K562 (cell line): ENCODE measurements at regions not wholly inside any gene's neighbourhood (a gene's known extent, or its start where the extent isn't known, plus 50 kb on each side); places are given as distances from the start of the nearest gene placed in this dataset.

Source experiments
- ATAC-seq: fragments of 200-7000 bp; cut with Tn5 transposase; 3 replicates; pipeline ENCODE4 v1.9.1; 2020; ENCODE audit warnings: moderate library complexity
- BruUV-seq: library from RNA; stranded (reverse); fragments of 400-500 nt; replicated peaks from 2 replicates; lab custom pipeline; 2021; lab: Mats Ljungman, UMichigan
- CTCF ChIA-PET: fragments of 300-600 bp; formaldehyde crosslinking; extraction: SDS; loops from one replicate; lab custom pipeline; 2021; ENCODE audit warnings: low intra/inter-chr PET ratio; lab: Yijun Ruan, JAX
- POLR2A ChIA-PET: fragments of 300-600, 350-650 bp; sonication (Branson Sonifier 250); formaldehyde crosslinking; extraction: SDS; loops from one replicate; lab custom pipeline; 2021; ENCODE audit warnings: antibody characterized with exemption, inconsistent platforms; lab: Yijun Ruan, JAX
- DNase-seq, 4 experiments: peaks; one replicate each; pipeline versions ENCODE4 v3.0.0 to v3.0.0-alpha.2; 2011 to 2018; ENCODE audit warnings: low spot score in 3 of 4, mixed read lengths in 3 of 4; ENCODE audit errors: extremely low read depth in 1 of 4
- FAIRE-seq: peaks from 2 replicates; lab custom pipeline; 2011; peaks lifted over from hg19 to GRCh38; lab: Jason Lieb, UNC
- H2AFZ ChIP-seq: 2 replicates; pipeline ENCODE4 v1.6.0; 2011; ENCODE audit warnings: low read depth, low read length, control low read depth, inconsistent platforms
- H3K27ac ChIP-seq: fragments of 200-600 bp; 3 replicates; pipeline ENCODE4 v1.8.0; 2011; ENCODE audit warnings: low read depth, mild to moderate bottlenecking, control low read depth, inconsistent platforms, low read length, moderate library complexity, mixed read lengths; ENCODE audit errors: extremely low read depth
- H3K27me3 ChIP-seq, 2 experiments: fragments of 300-600 bp in 1 of 2; 2 replicates in 1 of 2; 3 replicates in 1 of 2; pipeline versions ENCODE4 v1.6.0 to v1.8.0; 2011; ENCODE audit warnings: inconsistent platforms in 2 of 2, low read length in 2 of 2, mild to moderate bottlenecking in 1 of 2, mixed read lengths in 1 of 2, moderate library complexity in 1 of 2; ENCODE audit not compliant: control insufficient read depth in 2 of 2, insufficient read depth in 2 of 2
- H3K36me3 ChIP-seq: fragments of 300-600 bp; 3 replicates; pipeline ENCODE4 v1.8.0; 2011; ENCODE audit warnings: mild to moderate bottlenecking, low read length, inconsistent platforms; ENCODE audit not compliant: control insufficient read depth, insufficient read depth
- H3K4me1 ChIP-seq, 2 experiments: fragments of 200-600 bp in 1 of 2; replicated peaks in 1 of 2; 2 replicates in 1 of 2; 3 replicates in 1 of 2; pipeline versions ENCODE4 v1.5.1 to v1.8.0; 2011; ENCODE audit warnings: inconsistent platforms in 2 of 2, low read length in 2 of 2, mild to moderate bottlenecking in 1 of 2, mixed read lengths in 1 of 2, moderate library complexity in 1 of 2; ENCODE audit not compliant: control insufficient read depth in 2 of 2, insufficient read depth in 2 of 2
- H3K4me2 ChIP-seq: 2 replicates; pipeline ENCODE4 v1.6.1; 2011; ENCODE audit warnings: low read length, control low read depth, inconsistent platforms, mixed read lengths; ENCODE audit not compliant: insufficient read depth
- H3K4me3 ChIP-seq: fragments of 200-600 bp; sonication (generic), shearing (Covaris generic); 2 replicates; pipeline ENCODE4 v1.5.1; 2016; ENCODE audit warnings: control low read depth, inconsistent platforms
- H3K79me2 ChIP-seq: fragments of 200-600 bp; 3 replicates; pipeline ENCODE4 v1.8.0; 2011; ENCODE audit warnings: low read length, inconsistent platforms; ENCODE audit not compliant: control insufficient read depth, insufficient read depth
- H3K9ac ChIP-seq, 2 experiments: 2 replicates each; pipeline versions ENCODE4 v1.6.0 to v1.6.1; 2011; ENCODE audit warnings: low read depth in 2 of 2, low read length in 2 of 2, control low read depth in 1 of 2, inconsistent platforms in 1 of 2, mild to moderate bottlenecking in 1 of 2, mixed read lengths in 1 of 2; ENCODE audit not compliant: insufficient read depth in 1 of 2
- H3K9me1 ChIP-seq: one replicate; pipeline ENCODE4 v1.6.0; 2011; ENCODE audit warnings: inconsistent platforms, mild to moderate bottlenecking, low read length, moderate library complexity; ENCODE audit not compliant: control insufficient read depth, insufficient read depth
- H3K9me3 ChIP-seq: replicated peaks from 2 replicates; pipeline ENCODE4 v1.5.1; 2011; ENCODE audit warnings: low read depth, low read length, inconsistent platforms; ENCODE audit not compliant: control insufficient read depth, insufficient read depth
- H4K20me1 ChIP-seq: replicated peaks from 2 replicates; pipeline ENCODE4 v1.6.1; 2011; ENCODE audit warnings: low read length, inconsistent platforms, mixed read lengths; ENCODE audit not compliant: control insufficient read depth, insufficient read depth
- BRCA1 ChIP-seq, 2 experiments: fragments of 450-650 bp in 1 of 2; sonication (generic) in 1 of 2; formaldehyde crosslinking in 1 of 2; IDR thresholded peaks; 2 replicates each; pipeline versions ENCODE4 v1.5.0 to v1.6.1; 2017 to 2020; ENCODE audit warnings: mild to moderate bottlenecking in 1 of 2, missing genetic modification reagents in 1 of 2
- EHMT2 ChIP-seq: fragments of 450-650 bp; IDR thresholded peaks from 2 replicates; pipeline ENCODE4 v1.6.1; 2018; ENCODE audit warnings: antibody characterized with exemption
- KAT7 ChIP-seq: sonication (generic); formaldehyde crosslinking; IDR thresholded peaks from 2 replicates; pipeline ENCODE4 v1.8.0; 2022; ENCODE audit warnings: missing genetic modification reagents, mild to moderate bottlenecking, borderline replicate concordance
- MAFG ChIP-seq: fragments of 450-650 bp; conservative IDR thresholded peaks from 2 replicates; pipeline ENCODE4 v1.6.1; 2016; ENCODE audit warnings: missing genetic modification characterization, missing compliant biosample characterization
- RAD21 ChIP-seq, 2 experiments: fragments of 250-450 bp in 1 of 2; fragments of 450-650 bp in 1 of 2; sonication (Bioruptor Pico) in 1 of 2; formaldehyde crosslinking in 1 of 2; IDR thresholded peaks in 1 of 2; conservative IDR thresholded peaks in 1 of 2; 2 replicates each; pipeline versions ENCODE4 v1.4.0 to v1.8.0; 2020 to 2022; ENCODE audit warnings: mild to moderate bottlenecking in 2 of 2, moderate library complexity in 1 of 2
- THRAP3 ChIP-seq: fragments of 450-650 bp; IDR thresholded peaks from 2 replicates; pipeline ENCODE4 v1.6.1; 2016; ENCODE audit warnings: mild to moderate bottlenecking, inconsistent platforms, borderline replicate concordance
- TSC22D4 ChIP-seq: fragments of 450-650 bp; IDR thresholded peaks from 2 replicates; pipeline ENCODE4 v1.6.1; 2016; ENCODE audit warnings: missing genetic modification characterization, missing biosample characterization, control low read depth
- ZNF696 ChIP-seq: fragments of 250-450 bp; sonication (Bioruptor Pico); conservative IDR thresholded peaks from 2 replicates; pipeline ENCODE4 v1.4.0; 2020; ENCODE audit warnings: mild to moderate bottlenecking, moderate library complexity
- WGBS: fragments of 100-300 bp; shearing (Covaris generic); methylation state at CpG from one replicate; pipeline ENCODE4 v1.1.6; 2016; ENCODE audit warnings: low coverage, mixed read lengths; ENCODE audit not compliant: insufficient coverage; ENCODE audit errors: missing lambda C conversion rate; 5-methylcytosine and 5-hydroxymethylcytosine counted together
- in situ Hi-C: fragments of 300-500 bp; cut with MboI; formaldehyde crosslinking; loops from 4 replicates; pipeline ENCODE4 v1.15.0; 2018; ENCODE audit warnings: inconsistent platforms, mixed read lengths
- intact Hi-C: fragments of 100-400 bp; cut with micrococcal nuclease; formaldehyde crosslinking; loops from 2 replicates; pipeline ENCODE4 v1.14.2; 2022
- TF ChIP-seq, protein P1 (sequence below): fragments of 250-450 bp; sonication (Bioruptor Pico); IDR thresholded peaks from 2 replicates; pipeline ENCODE4 v1.5.0; 2022; ENCODE audit warnings: mild to moderate bottlenecking

DNA sequence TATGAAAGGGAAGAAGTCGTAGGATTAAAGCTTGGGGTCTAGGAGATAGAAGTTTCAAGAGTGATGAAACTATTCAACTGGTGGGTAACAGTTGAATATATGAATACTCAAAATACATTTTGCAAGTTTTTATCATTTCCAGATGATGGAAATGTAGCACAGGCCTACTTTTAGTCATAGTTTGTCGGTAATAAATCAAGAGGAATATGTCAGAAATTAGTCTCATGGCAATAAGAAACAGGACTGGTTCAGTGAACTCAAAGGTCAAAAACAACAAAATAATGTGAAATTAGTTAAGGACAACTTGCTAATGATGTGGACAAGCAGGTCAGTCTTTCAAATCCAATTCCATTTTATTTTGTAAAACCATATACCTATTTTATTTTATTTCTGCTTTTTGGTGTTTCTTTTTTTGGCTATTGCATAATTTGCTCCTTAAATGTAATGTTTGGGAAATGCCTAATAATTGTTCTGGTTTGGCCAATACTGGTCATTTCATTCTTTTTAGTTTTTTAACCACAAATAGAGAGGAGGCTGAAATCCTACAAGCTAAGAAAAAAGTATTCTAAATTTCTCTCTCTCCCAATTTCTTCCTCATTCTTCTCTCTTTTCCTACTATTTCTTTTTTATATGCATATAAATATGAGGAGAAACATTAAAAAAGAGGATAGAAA lies 195.2 kb upstream of the ARHGEF26 start:
- intact Hi-C loops: no loop called here
- Histone ChIP-seq H3K4me1 (no peaks in the 10 kb centered on the region), H3K4me3 (no peak overlapping the region), H3K27me3 (no peaks in the 10 kb centered on the region), H2AFZ (no peak overlapping the region), H3K9me1 (no peaks in the 10 kb centered on the region), H3K9me3 (no peaks in the 10 kb centered on the region), H3K79me2 (no peaks in the 10 kb centered on the region), H3K9ac (no peak overlapping the region), H4K20me1 (no peaks in the 10 kb centered on the region), H3K4me2 (no peak overlapping the region), H3K27ac (no peak overlapping the region), H3K36me3 (no peaks in the 10 kb centered on the region)
- no peak for TF ChIP-seq TSC22D4
- TF ChIP-seq ZNF696: no peak
- TF ChIP-seq KAT7: no peak
- TF ChIP-seq, protein P1, sequence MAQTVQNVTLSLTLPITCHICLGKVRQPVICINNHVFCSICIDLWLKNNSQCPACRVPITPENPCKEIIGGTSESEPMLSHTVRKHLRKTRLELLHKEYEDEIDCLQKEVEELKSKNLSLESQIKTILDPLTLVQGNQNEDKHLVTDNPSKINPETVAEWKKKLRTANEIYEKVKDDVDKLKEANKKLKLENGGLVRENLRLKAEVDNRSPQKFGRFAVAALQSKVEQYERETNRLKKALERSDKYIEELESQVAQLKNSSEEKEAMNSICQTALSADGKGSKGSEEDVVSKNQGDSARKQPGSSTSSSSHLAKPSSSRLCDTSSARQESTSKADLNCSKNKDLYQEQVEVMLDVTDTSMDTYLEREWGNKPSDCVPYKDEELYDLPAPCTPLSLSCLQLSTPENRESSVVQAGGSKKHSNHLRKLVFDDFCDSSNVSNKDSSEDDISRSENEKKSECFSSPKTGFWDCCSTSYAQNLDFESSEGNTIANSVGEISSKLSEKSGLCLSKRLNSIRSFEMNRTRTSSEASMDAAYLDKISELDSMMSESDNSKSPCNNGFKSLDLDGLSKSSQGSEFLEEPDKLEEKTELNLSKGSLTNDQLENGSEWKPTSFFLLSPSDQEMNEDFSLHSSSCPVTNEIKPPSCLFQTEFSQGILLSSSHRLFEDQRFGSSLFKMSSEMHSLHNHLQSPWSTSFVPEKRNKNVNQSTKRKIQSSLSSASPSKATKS (CRISPR knock-in tag): no peak
- TF ChIP-seq BRCA1 (IDR thresholded peaks at IDR 0.05): no peak
- no peak for TF ChIP-seq BRCA1 (CRISPR knock-in tag; IDR thresholded peaks at IDR 0.05)
- no peak for TF ChIP-seq THRAP3
- TF ChIP-seq MAFG (tag): no peak
- TF ChIP-seq EHMT2: no peak
- no peak for TF ChIP-seq RAD21 (CRISPR knock-in tag; conservative IDR thresholded peaks at IDR 0.05 in 1 of 2, IDR thresholded peaks at IDR 0.05 in 1 of 2)
- DNase-seq (no peak), FAIRE-seq (no peak), ATAC-seq (no peak)
- 0% methylated on average over 2 of the region's 2 CpGs for whole genome bisulfite sequencing
- CTCF ChIA-PET: no interaction called here
- POLR2A ChIA-PET: no interaction called here
- in situ Hi-C loops: no loop called here
- BruUV-seq: no TSS peak
